Glutamatergic neuron (in vitro differentiated cells): ENCODE measurements at regions not wholly inside any gene's neighbourhood (a gene's known extent, or its start where the extent isn't known, plus 50 kb on each side); places are given as distances from the start of the nearest gene placed in this dataset.
"Not testable (repeated sequence)": the region's sequence is repeated elsewhere in the genome, so short reads cannot be mapped to it uniquely, and the experiment has no call there.

Experiments used
- DNase-seq: peaks from one replicate; pipeline ENCODE4 v3.0.0; 2022
- H3K27ac Mint-ChIP-seq: one replicate; pipeline ENCODE4 v1.8.0; 2020; ENCODE audit warnings: mild to moderate bottlenecking, mixed read lengths, inconsistent platforms; ENCODE audit not compliant: unreplicated experiment
- H3K27me3 Mint-ChIP-seq: one replicate; pipeline ENCODE4 v1.8.0; 2020; ENCODE audit warnings: mild to moderate bottlenecking, moderate library complexity, mixed read lengths, inconsistent platforms; ENCODE audit not compliant: unreplicated experiment
- H3K36me3 Mint-ChIP-seq: one replicate; pipeline ENCODE4 v1.8.0; 2020; ENCODE audit warnings: mild to moderate bottlenecking, mixed read lengths, inconsistent platforms; ENCODE audit not compliant: unreplicated experiment
- H3K4me1 Mint-ChIP-seq: one replicate; pipeline ENCODE4 v1.8.0; 2020; ENCODE audit warnings: mild to moderate bottlenecking, low read depth, mixed read lengths, inconsistent platforms; ENCODE audit not compliant: unreplicated experiment
- H3K4me3 Mint-ChIP-seq: one replicate; pipeline ENCODE4 v1.8.0; 2020; ENCODE audit warnings: mild to moderate bottlenecking, mixed read lengths, inconsistent platforms; ENCODE audit not compliant: unreplicated experiment
- H3K9me3 Mint-ChIP-seq: one replicate; pipeline ENCODE4 v1.8.0; 2020; ENCODE audit warnings: mild to moderate bottlenecking, moderate library complexity, mixed read lengths, inconsistent platforms; ENCODE audit not compliant: unreplicated experiment
- TF ChIP-seq, protein P1 (sequence below): fragments of 200-600 bp; sonication (generic); IDR thresholded peaks from one replicate; pipeline ENCODE4 v1.5.0; 2021; ENCODE audit not compliant: partially characterized antibody, unreplicated experiment

GRCh38 chr3:5505997-5506396, 318.5 kb downstream of the EDEM1 start:
- TF ChIP-seq, protein P1, sequence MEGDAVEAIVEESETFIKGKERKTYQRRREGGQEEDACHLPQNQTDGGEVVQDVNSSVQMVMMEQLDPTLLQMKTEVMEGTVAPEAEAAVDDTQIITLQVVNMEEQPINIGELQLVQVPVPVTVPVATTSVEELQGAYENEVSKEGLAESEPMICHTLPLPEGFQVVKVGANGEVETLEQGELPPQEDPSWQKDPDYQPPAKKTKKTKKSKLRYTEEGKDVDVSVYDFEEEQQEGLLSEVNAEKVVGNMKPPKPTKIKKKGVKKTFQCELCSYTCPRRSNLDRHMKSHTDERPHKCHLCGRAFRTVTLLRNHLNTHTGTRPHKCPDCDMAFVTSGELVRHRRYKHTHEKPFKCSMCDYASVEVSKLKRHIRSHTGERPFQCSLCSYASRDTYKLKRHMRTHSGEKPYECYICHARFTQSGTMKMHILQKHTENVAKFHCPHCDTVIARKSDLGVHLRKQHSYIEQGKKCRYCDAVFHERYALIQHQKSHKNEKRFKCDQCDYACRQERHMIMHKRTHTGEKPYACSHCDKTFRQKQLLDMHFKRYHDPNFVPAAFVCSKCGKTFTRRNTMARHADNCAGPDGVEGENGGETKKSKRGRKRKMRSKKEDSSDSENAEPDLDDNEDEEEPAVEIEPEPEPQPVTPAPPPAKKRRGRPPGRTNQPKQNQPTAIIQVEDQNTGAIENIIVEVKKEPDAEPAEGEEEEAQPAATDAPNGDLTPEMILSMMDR, result no peak
- no peak overlapping the region for H3K27ac Mint-ChIP-seq
- H3K27me3 Mint-ChIP-seq, result no peaks in the 10 kb centered on the region
- peaks cover 16% of the 10 kb centered on the region for H3K36me3 Mint-ChIP-seq
- no peaks in the 10 kb centered on the region for H3K4me1 Mint-ChIP-seq
- no peak overlapping the region for H3K4me3 Mint-ChIP-seq
- peaks cover 2% of the 10 kb centered on the region for H3K9me3 Mint-ChIP-seq
- no peak for DNase-seq

DNA sequence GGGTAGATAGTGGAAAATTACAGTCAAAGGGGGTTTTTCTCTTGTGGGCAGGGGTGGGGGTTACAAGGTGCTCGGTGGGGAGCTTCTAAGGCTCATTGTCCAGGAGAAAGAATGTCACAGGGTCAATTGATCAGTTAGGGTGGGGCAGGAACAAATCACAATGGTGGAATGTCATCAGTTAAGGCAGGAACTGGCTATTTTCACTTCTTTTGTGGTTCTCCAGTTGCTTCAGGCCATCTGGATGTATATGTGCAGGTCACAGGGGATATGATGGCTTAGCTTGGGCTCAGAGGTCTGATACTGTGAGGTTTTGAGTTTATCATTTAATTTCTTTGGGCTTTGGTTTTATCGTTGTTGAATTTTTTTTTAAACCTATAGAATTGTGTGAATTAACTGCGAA, 321.4 kb downstream of the EDEM1 start:
- H3K4me1 Mint-ChIP-seq, DNase-seq, H3K27me3 Mint-ChIP-seq, H3K9me3 Mint-ChIP-seq, H3K4me3 Mint-ChIP-seq, H3K27ac Mint-ChIP-seq: not testable (repeated sequence)
- H3K36me3 Mint-ChIP-seq, result peaks cover 18% of the 10 kb centered on the region

GRCh38 chr3:5510300-5510699, 322.8 kb downstream of the EDEM1 start:
- Mint-ChIP-seq H3K9me3 (peaks cover 6% of the 10 kb centered on the region), H3K36me3 (peaks cover 18% of the 10 kb centered on the region), H3K4me1 (no peaks in the 10 kb centered on the region), H3K4me3 (no peak overlapping the region), H3K27ac (no peak overlapping the region), H3K27me3 (peaks cover 2% of the 10 kb centered on the region)
- no peak for DNase-seq
- TF ChIP-seq, protein P1, result no peak

DNA sequence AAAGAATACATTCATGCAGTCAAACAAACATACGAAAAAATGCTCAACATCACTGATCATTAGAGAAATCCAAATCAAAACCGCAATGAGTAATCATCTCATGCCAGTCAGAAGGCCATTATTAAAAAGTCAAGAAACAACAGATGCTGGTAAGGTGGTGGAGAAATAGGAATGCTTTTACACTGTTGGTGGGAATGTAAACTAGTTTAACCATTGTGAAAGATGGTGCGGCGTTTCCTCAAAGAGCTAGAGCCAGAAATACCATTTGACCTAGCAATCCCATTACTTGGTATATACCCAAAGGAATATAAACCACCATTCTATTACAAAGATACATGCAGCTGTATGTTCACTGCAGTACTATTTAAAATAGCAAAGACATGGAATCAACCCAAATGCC, 330.4 kb downstream of the EDEM1 start:
- Mint-ChIP-seq H3K4me3 (no peak overlapping the region), H3K4me1 (no peaks in the 10 kb centered on the region), H3K27ac (no peak overlapping the region), H3K36me3 (no peaks in the 10 kb centered on the region), H3K27me3 (peaks cover 4% of the 10 kb centered on the region), H3K9me3 (peaks cover 4% of the 10 kb centered on the region)
- TF ChIP-seq, protein P1, result no peak
- no peak for DNase-seq

DNA sequence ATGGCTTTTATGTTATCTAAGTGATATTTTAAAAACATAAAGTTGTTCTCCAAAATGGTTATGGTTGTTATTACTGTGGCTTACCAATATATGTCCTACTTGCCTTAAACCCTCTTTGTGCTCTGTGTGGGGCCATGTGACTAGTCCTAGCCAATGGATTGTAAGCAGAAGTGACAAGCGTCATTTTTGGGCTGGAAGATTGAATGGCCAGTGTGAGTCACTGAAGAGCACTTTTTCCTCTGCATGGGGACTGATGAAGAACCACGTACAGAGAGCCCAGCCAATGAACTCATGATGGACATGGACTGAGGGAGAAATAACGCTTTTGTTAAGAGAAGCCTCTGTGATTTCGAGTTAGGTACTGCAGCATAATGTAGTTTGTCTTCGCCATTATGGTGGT, 332.7 kb downstream of the EDEM1 start:
- no peaks in the 10 kb centered on the region for H3K4me1 Mint-ChIP-seq
- no peaks in the 10 kb centered on the region for H3K9me3 Mint-ChIP-seq
- TF ChIP-seq, protein P1, result no peak
- peaks cover 4% of the 10 kb centered on the region for H3K27me3 Mint-ChIP-seq
- H3K4me3 Mint-ChIP-seq, result no peak overlapping the region
- no peak for DNase-seq
- H3K36me3 Mint-ChIP-seq, result no peaks in the 10 kb centered on the region
- no peak overlapping the region for H3K27ac Mint-ChIP-seq

DNA sequence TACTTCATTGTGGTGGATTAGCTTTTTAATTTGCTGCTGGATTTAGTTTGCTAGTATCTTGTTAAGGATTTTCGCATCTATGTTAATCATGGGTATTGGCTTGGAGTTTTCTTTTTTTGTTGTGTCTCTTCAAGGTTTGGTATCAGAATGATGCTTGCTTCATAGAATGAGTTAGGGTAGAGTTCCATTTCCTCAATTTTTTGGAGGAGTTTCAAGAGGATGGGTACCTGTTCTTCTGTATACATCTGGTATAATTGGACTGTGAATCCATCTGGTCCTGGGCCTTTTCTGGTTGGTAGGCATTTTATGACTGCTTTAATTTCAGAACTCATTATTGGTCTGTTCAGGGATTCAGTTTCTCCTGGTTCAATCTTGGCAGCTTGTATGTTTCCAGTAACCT, 335.6 kb downstream of the EDEM1 start:
- DNase-seq, result no peak
- Mint-ChIP-seq H3K27me3 (peaks cover 2% of the 10 kb centered on the region), H3K4me3 (no peak overlapping the region), H3K4me1 (no peaks in the 10 kb centered on the region), H3K27ac (no peak overlapping the region), H3K9me3 (no peaks in the 10 kb centered on the region), H3K36me3 (no peaks in the 10 kb centered on the region)
- TF ChIP-seq, protein P1, result no peak
